Glutamatergic neuron (in vitro differentiated cells): ENCODE measurements at regions not wholly inside any gene's neighbourhood (a gene's known extent, or its start where the extent isn't known, plus 50 kb on each side); places are given as distances from the start of the nearest gene placed in this dataset.

Source experiments
- DNase-seq: peaks from one replicate; pipeline ENCODE4 v3.0.0; 2022
- H3K27ac Mint-ChIP-seq: one replicate; pipeline ENCODE4 v1.8.0; 2020; ENCODE audit warnings: mild to moderate bottlenecking, mixed read lengths, inconsistent platforms; ENCODE audit not compliant: unreplicated experiment
- H3K27me3 Mint-ChIP-seq: one replicate; pipeline ENCODE4 v1.8.0; 2020; ENCODE audit warnings: mild to moderate bottlenecking, moderate library complexity, mixed read lengths, inconsistent platforms; ENCODE audit not compliant: unreplicated experiment
- H3K36me3 Mint-ChIP-seq: one replicate; pipeline ENCODE4 v1.8.0; 2020; ENCODE audit warnings: mild to moderate bottlenecking, mixed read lengths, inconsistent platforms; ENCODE audit not compliant: unreplicated experiment
- H3K4me1 Mint-ChIP-seq: one replicate; pipeline ENCODE4 v1.8.0; 2020; ENCODE audit warnings: mild to moderate bottlenecking, low read depth, mixed read lengths, inconsistent platforms; ENCODE audit not compliant: unreplicated experiment
- H3K4me3 Mint-ChIP-seq: one replicate; pipeline ENCODE4 v1.8.0; 2020; ENCODE audit warnings: mild to moderate bottlenecking, mixed read lengths, inconsistent platforms; ENCODE audit not compliant: unreplicated experiment
- H3K9me3 Mint-ChIP-seq: one replicate; pipeline ENCODE4 v1.8.0; 2020; ENCODE audit warnings: mild to moderate bottlenecking, moderate library complexity, mixed read lengths, inconsistent platforms; ENCODE audit not compliant: unreplicated experiment
- TF ChIP-seq, protein P1 (sequence below): fragments of 200-600 bp; sonication (generic); IDR thresholded peaks from one replicate; pipeline ENCODE4 v1.5.0; 2021; ENCODE audit not compliant: partially characterized antibody, unreplicated experiment

DNA sequence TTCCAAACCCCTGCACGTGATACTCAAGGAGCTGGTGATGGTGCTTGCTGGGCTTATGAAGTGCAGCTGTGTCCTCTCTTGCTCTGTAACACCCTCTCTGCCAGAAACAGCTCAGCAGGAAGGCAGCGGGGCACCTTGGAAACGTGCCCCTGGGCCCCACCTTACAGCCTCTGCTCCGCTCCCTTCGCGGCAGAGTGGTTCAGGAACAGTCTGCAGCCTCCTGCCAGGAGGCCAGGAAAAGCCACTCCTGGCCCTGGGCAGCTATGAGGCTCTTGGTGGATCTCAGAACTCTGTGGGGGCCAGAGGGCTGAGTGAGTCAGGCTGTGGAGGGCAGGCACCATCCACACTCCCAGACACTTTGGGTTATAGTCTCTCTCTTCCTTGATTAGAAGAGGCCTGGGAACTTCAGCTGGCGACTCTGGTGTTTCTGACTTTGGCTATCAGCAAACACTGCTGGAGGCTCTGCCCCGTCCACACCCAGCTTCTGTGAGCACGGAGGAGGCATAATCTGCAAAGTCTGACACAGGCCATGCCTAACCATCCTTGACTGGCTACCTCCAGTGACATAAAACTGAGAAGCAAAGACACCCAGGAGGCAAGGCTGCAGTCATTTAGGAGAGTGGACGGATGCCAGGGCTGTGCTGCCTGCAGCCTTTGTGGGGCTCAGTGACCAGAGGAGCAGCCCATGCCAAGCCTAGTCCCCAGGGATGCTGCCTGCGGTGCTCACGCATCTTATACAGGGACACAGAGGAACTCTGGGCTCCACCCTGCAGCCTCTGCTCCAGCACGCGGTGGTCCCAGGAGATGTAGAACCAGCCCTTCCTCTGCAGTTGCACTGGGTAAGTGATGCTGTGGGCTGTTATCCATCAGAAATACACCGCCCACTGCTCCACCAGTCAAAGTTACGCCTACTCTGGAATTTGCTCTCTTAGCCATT is 65.3 kb downstream of the METRNL start:
- no peaks in the 10 kb centered on the region for H3K27me3 Mint-ChIP-seq

DNA sequence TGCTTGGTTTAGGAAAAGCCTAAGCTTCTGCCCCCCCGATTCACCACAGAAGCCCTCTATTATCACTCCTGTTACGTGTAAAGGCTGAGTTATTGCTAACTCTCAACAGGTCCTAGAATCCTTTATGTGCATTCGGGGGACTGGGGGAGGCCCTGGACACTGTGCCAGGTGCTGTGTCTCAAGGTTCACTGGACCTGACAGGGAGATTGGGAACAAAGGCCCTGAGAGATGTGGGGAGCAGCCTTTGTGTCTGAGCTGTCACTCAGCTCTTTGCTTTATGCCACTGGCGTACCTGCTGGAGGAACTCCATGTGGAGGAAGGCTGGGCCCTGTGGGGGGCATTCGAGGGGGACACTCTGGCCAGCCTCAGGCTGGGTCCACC is 65.9 kb downstream of the METRNL start:
- Mint-ChIP-seq H3K4me1 (no peaks in the 10 kb centered on the region), H3K4me3 (no peak overlapping the region), H3K27ac (no peak overlapping the region), H3K36me3 (peaks cover 29% of the 10 kb centered on the region), H3K9me3 (peaks cover 4% of the 10 kb centered on the region), H3K27me3 (no peaks in the 10 kb centered on the region)
- no peak for DNase-seq
- TF ChIP-seq, protein P1, sequence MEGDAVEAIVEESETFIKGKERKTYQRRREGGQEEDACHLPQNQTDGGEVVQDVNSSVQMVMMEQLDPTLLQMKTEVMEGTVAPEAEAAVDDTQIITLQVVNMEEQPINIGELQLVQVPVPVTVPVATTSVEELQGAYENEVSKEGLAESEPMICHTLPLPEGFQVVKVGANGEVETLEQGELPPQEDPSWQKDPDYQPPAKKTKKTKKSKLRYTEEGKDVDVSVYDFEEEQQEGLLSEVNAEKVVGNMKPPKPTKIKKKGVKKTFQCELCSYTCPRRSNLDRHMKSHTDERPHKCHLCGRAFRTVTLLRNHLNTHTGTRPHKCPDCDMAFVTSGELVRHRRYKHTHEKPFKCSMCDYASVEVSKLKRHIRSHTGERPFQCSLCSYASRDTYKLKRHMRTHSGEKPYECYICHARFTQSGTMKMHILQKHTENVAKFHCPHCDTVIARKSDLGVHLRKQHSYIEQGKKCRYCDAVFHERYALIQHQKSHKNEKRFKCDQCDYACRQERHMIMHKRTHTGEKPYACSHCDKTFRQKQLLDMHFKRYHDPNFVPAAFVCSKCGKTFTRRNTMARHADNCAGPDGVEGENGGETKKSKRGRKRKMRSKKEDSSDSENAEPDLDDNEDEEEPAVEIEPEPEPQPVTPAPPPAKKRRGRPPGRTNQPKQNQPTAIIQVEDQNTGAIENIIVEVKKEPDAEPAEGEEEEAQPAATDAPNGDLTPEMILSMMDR: no peak

More for the DNA sequence above, 65.3 kb downstream of the METRNL start:
- DNase-seq: no peak
- TF ChIP-seq, protein P1: no peak
- H3K27ac Mint-ChIP-seq: no peak overlapping the region
- H3K36me3 Mint-ChIP-seq: peaks cover 31% of the 10 kb centered on the region
- H3K4me1 Mint-ChIP-seq: no peaks in the 10 kb centered on the region
- peaks cover 4% of the 10 kb centered on the region for H3K9me3 Mint-ChIP-seq
- H3K4me3 Mint-ChIP-seq: no peak overlapping the region

DNA sequence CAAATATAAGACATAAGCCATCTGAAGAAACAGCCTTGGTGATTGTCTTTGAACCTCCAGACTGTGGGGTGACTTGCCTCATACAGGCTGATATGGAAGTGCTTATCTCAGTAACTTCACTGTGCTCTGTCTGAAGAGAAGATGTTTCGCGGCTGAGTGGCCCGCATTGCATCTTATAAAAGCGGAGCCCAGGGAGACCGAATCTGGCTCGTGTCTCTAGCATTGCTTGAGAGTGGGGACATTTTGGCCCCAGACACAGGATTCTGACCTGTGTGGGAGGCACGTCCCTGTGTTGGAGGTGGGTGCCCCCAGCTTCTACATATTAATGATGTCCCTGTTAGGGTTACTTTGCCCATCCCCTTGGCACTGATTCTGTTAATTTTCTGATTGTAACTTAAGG is 66.4 kb downstream of the METRNL start:
- Mint-ChIP-seq H3K36me3 (peaks cover 25% of the 10 kb centered on the region), H3K4me3 (no peak overlapping the region), H3K27ac (no peak overlapping the region), H3K27me3 (peaks cover 2% of the 10 kb centered on the region), H3K4me1 (no peaks in the 10 kb centered on the region), H3K9me3 (peaks cover 7% of the 10 kb centered on the region)
- DNase-seq: no peak
- TF ChIP-seq, protein P1: no peak

DNA sequence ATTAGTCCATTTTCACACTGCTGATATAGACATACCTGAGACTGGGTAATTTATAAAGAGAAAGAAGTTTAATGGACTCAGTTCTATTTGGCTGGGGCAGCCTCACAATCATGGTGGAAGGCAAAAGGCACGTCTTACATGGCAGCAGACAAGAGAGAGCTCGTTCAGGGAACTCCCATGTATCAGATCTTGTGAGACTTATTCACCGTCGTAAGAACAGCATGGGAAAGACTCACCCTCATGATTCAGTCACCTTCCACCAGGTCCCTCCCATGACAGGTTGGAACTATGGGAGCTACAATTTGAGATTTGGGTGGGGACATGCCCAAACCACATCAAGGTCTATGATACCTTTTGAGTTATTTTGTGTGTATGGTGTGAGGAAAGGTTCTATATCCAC is 66.9 kb downstream of the METRNL start:
- no peak overlapping the region for H3K4me3 Mint-ChIP-seq
- H3K9me3 Mint-ChIP-seq: peaks cover 11% of the 10 kb centered on the region
- H3K36me3 Mint-ChIP-seq: peaks cover 25% of the 10 kb centered on the region
- H3K27me3 Mint-ChIP-seq: peaks cover 5% of the 10 kb centered on the region
- no peak overlapping the region for H3K27ac Mint-ChIP-seq
- no peak for DNase-seq
- TF ChIP-seq, protein P1: no peak
- peaks cover 3% of the 10 kb centered on the region for H3K4me1 Mint-ChIP-seq

DNA sequence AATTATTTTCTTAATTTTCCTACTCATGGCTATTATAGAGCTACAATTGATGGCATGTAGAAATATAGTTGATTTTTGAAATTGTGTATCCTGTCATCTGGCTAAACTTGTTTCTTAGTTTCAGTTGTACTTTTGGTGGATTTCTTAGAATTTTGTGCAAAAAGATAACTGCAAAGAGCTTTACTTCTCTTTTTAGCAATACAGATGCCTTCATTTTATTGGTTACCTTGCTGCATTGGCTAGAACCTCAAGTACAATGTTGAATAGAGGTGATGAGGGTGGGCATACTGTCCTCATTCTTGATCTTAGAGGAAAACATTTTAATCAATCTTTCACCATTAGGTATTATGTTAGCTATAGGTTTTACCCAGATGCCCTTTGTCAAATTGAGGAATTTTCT is 67.9 kb downstream of the METRNL start:
- Mint-ChIP-seq H3K4me1 (peaks cover 6% of the 10 kb centered on the region), H3K27ac (no peak overlapping the region)

More for the DNA sequence above, 67.9 kb downstream of the METRNL start:
- Mint-ChIP-seq H3K36me3 (peaks cover 15% of the 10 kb centered on the region), H3K9me3 (peaks cover 11% of the 10 kb centered on the region), H3K4me3 (no peak overlapping the region), H3K27me3 (peaks cover 5% of the 10 kb centered on the region)
- no peak for DNase-seq
- TF ChIP-seq, protein P1: no peak
